Trophoblast cell (in vitro differentiated cells and primary cell): ENCODE measurements at regions not wholly inside any gene's neighbourhood (a gene's known extent, or its start where the extent isn't known, plus 50 kb on each side); places are given as distances from the start of the nearest gene placed in this dataset.

Experiments
- DNase-seq, 2 donors: peaks; one replicate each; pipeline ENCODE4 v3.0.0-alpha.2; 2016
- H2AFZ ChIP-seq: 2 replicates; pipeline ENCODE4 v1.6.1; 2013; ENCODE audit warnings: low read length, moderate library complexity, mild to moderate bottlenecking; ENCODE audit not compliant: insufficient read depth, poor library complexity
- H2AK5ac ChIP-seq: 2 replicates; pipeline ENCODE4 v1.6.1; 2013; ENCODE audit warnings: mild to moderate bottlenecking, low read length
- H2BK120ac ChIP-seq: 2 replicates; pipeline ENCODE4 v1.6.1; 2013; ENCODE audit warnings: low read length, mild to moderate bottlenecking, moderate library complexity; ENCODE audit not compliant: insufficient read depth, poor library complexity
- H2BK12ac ChIP-seq: 2 replicates; pipeline ENCODE4 v1.6.1; 2013; ENCODE audit warnings: mild to moderate bottlenecking, low read length, moderate library complexity
- H2BK5ac ChIP-seq: 2 replicates; pipeline ENCODE4 v1.6.1; 2013; ENCODE audit warnings: low read length, low read depth, moderate library complexity, mild to moderate bottlenecking; ENCODE audit not compliant: poor library complexity
- H3K14ac ChIP-seq: 2 replicates; pipeline ENCODE4 v1.6.1; 2013; ENCODE audit warnings: mild to moderate bottlenecking, low read length
- H3K18ac ChIP-seq: 2 replicates; pipeline ENCODE4 v1.6.1; 2013; ENCODE audit warnings: mild to moderate bottlenecking, low read length
- H3K23ac ChIP-seq: 2 replicates; pipeline ENCODE4 v1.6.1; 2013; ENCODE audit warnings: low read length
- H3K27ac ChIP-seq: 2 replicates; pipeline ENCODE4 v1.5.1; 2013; ENCODE audit warnings: low read depth, mild to moderate bottlenecking, inconsistent platforms, low read length, moderate library complexity
- H3K27me3 ChIP-seq: 2 replicates; pipeline ENCODE4 v1.6.1; 2013; ENCODE audit warnings: inconsistent platforms, mild to moderate bottlenecking, low read length, moderate library complexity; ENCODE audit not compliant: insufficient read depth
- H3K36me3 ChIP-seq, 2 experiments: 1 replicate in 1 of 2; 2 replicates in 1 of 2; pipeline ENCODE4 v1.6.1; 2013; ENCODE audit warnings: low read length in 2 of 2, mild to moderate bottlenecking in 2 of 2, moderate library complexity in 1 of 2; ENCODE audit not compliant: insufficient read depth in 2 of 2, control insufficient read depth in 1 of 2
- H3K4ac ChIP-seq: 2 replicates; pipeline ENCODE4 v1.6.1; 2013; ENCODE audit warnings: low read depth, mild to moderate bottlenecking, low read length, moderate library complexity
- H3K4me1 ChIP-seq, 2 experiments: 1 replicate in 1 of 2; 2 replicates in 1 of 2; pipeline ENCODE4 v1.6.1; 2013; ENCODE audit warnings: low read length in 2 of 2, mild to moderate bottlenecking in 2 of 2, moderate library complexity in 1 of 2; ENCODE audit not compliant: insufficient read depth in 2 of 2, control insufficient read depth in 1 of 2
- H3K4me2 ChIP-seq: 2 replicates; pipeline ENCODE4 v1.6.1; 2013; ENCODE audit warnings: inconsistent platforms, mild to moderate bottlenecking, low read length, moderate library complexity
- H3K4me3 ChIP-seq: 2 replicates; pipeline ENCODE4 v1.5.1; 2013; ENCODE audit warnings: mild to moderate bottlenecking, low read depth, low read length, inconsistent platforms
- H3K79me1 ChIP-seq: one replicate; pipeline ENCODE4 v1.6.1; 2013; ENCODE audit warnings: low read length
- H3K79me2 ChIP-seq: 2 replicates; pipeline ENCODE4 v1.6.1; 2013; ENCODE audit warnings: low read length, mild to moderate bottlenecking; ENCODE audit not compliant: control insufficient read depth, insufficient read depth, poor library complexity
- H3K9ac ChIP-seq: 2 replicates; pipeline ENCODE4 v1.6.1; 2013; ENCODE audit warnings: mild to moderate bottlenecking, low read length
- H3K9me3 ChIP-seq: 2 replicates; pipeline ENCODE4 v1.6.1; 2013; ENCODE audit warnings: low read depth, mild to moderate bottlenecking, control low read depth, inconsistent platforms, low read length; ENCODE audit not compliant: insufficient read depth
- H4K12ac ChIP-seq: 2 replicates; pipeline ENCODE4 v1.6.1; 2013; ENCODE audit warnings: low read depth, mild to moderate bottlenecking, low read length, moderate library complexity
- H4K8ac ChIP-seq: 2 replicates; pipeline ENCODE4 v1.6.1; 2013; ENCODE audit warnings: low read depth, mild to moderate bottlenecking, low read length, moderate library complexity
- H4K91ac ChIP-seq: one replicate; pipeline ENCODE4 v1.6.1; 2013; ENCODE audit warnings: low read depth, mild to moderate bottlenecking, low read length, moderate library complexity
- WGBS: extraction: QIAGEN DNeasy Blood & Tissue Kit; methylation state at CpG from one replicate; pipeline ENCODE4 v1.1.7; 2013; ENCODE audit warnings: missing lambda C conversion rate; ENCODE audit not compliant: insufficient read length, insufficient coverage; ENCODE audit errors: extremely low coverage; 5-methylcytosine and 5-hydroxymethylcytosine counted together

DNA sequence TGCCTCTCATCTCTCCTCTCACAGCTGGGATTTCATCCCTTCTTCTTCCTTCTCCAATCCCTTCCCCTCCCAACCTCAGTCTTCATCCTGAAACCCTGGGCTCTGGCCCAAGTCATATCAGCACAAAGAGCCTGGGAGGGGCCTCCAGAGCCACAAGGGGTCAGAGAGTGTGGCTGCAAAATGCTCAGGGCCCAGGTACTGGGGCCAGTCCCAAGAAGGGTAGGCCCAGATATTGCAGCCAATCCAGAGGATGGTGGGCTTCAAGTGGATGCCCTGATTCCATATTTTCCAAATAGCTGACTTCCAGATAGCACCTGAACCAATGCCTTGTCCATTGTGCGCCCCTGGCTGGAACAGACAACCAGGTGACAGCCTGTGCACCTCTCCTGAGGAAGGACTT, 193.9 kb downstream of the MED10 start:
- no peak overlapping the region for H3K23ac ChIP-seq
- H2BK5ac ChIP-seq, result no peak overlapping the region
- H2AK5ac ChIP-seq, result no peak overlapping the region
- H3K79me2 ChIP-seq, result no peaks in the 10 kb centered on the region
- no peak overlapping the region for H3K18ac ChIP-seq
- H3K27ac ChIP-seq, result no peak overlapping the region
- DNase-seq, result no peak
- H4K91ac ChIP-seq, result no peak overlapping the region
- H3K4me3 ChIP-seq, result no peak overlapping the region
- H2BK12ac ChIP-seq, result no peak overlapping the region
- H3K4me1 ChIP-seq, result no peaks in the 10 kb centered on the region
- no peak overlapping the region for H2BK120ac ChIP-seq
- no peak overlapping the region for H4K12ac ChIP-seq
- no peaks in the 10 kb centered on the region for H3K79me1 ChIP-seq
- H3K9ac ChIP-seq, result no peak overlapping the region
- H3K9me3 ChIP-seq, result peaks cover 5% of the 10 kb centered on the region
- no peaks in the 10 kb centered on the region for H3K36me3 ChIP-seq
- H3K4ac ChIP-seq, result no peak overlapping the region
- H4K8ac ChIP-seq, result no peak overlapping the region
- H2AFZ ChIP-seq, result no peak overlapping the region
- H3K4me2 ChIP-seq, result no peak overlapping the region
- no peaks in the 10 kb centered on the region for H3K27me3 ChIP-seq
- no CpG with 5 or more reads among the region's 1 CpG for WGBS
- H3K14ac ChIP-seq, result no peak overlapping the region

GRCh38 chr5:6183391-6184390, 194.7 kb downstream of the MED10 start:
- Histone ChIP-seq H3K23ac (no peak overlapping the region), H3K9ac (no peak overlapping the region), H3K4ac (no peak overlapping the region), H2BK12ac (no peak overlapping the region), H3K36me3 (no peaks in the 10 kb centered on the region), H3K4me2 (no peak overlapping the region), H3K27ac (no peak overlapping the region), H3K4me1 (no peaks in the 10 kb centered on the region), H2AK5ac (no peak overlapping the region), H3K4me3 (no peak overlapping the region), H4K12ac (no peak overlapping the region), H3K9me3 (peaks cover 5% of the 10 kb centered on the region), H2BK120ac (no peak overlapping the region), H3K79me1 (no peaks in the 10 kb centered on the region), H3K18ac (no peak overlapping the region), H3K14ac (no peak overlapping the region), H4K8ac (no peak overlapping the region), H2AFZ (no peak overlapping the region), H3K79me2 (no peaks in the 10 kb centered on the region), H3K27me3 (no peaks in the 10 kb centered on the region), H4K91ac (no peak overlapping the region), H2BK5ac (no peak overlapping the region)
- no peak for DNase-seq
- no CpG with 5 or more reads among the region's 17 CpGs for WGBS

DNA sequence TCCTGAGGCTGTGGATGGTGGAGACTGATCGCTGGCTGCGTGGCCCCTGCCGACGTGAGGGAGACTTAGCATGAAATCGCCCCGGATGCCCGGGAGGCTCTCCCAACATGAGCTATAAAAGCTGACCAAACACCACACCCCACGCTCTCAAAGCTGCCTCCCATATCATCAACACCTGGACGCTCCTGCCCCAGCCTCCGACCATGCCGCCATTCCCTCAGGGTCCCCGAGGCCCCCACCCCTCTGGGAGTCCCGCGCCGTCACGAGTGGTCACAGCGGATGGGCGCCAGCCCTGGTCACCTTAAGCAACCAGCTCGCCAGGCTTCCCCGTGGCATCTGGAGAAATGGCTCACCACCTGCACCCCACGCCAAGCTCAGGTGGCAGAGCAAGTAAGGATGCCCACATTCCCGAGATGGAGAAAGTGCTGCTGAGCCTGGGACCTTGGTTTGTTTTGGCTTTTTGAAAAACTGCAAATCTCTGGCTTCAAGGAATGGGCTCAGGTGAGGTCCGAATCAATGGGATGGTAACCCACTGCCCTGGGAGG, 196.0 kb downstream of the MED10 start:
- Histone ChIP-seq H3K79me1 (no peaks in the 10 kb centered on the region), H3K14ac (no peak overlapping the region), H3K27me3 (no peaks in the 10 kb centered on the region), H3K9ac (no peak overlapping the region), H2AFZ (no peak overlapping the region), H3K18ac (no peak overlapping the region), H3K4me1 (no peaks in the 10 kb centered on the region), H4K8ac (no peak overlapping the region), H3K79me2 (no peaks in the 10 kb centered on the region), H2BK5ac (no peak overlapping the region), H3K27ac (no peak overlapping the region), H3K4me3 (no peak overlapping the region), H4K91ac (no peak overlapping the region), H3K9me3 (peaks cover 5% of the 10 kb centered on the region), H2AK5ac (no peak overlapping the region), H3K4ac (no peak overlapping the region), H3K23ac (no peak overlapping the region), H3K36me3 (no peaks in the 10 kb centered on the region), H2BK120ac (no peak overlapping the region), H3K4me2 (no peak overlapping the region), H4K12ac (no peak overlapping the region), H2BK12ac (no peak overlapping the region)
- no CpG with 5 or more reads among the region's 23 CpGs for WGBS
- no peak for DNase-seq

GRCh38 chr5:6181871-6182270, 196.5 kb downstream of the MED10 start:
- Histone ChIP-seq H3K9ac (no peak overlapping the region), H3K27me3 (no peaks in the 10 kb centered on the region), H3K14ac (no peak overlapping the region), H4K12ac (no peak overlapping the region), H3K4me2 (no peak overlapping the region), H3K23ac (no peak overlapping the region), H3K79me2 (no peaks in the 10 kb centered on the region), H3K18ac (no peak overlapping the region), H3K79me1 (no peaks in the 10 kb centered on the region), H3K27ac (no peak overlapping the region), H3K36me3 (no peaks in the 10 kb centered on the region), H2BK12ac (no peak overlapping the region), H2AFZ (no peak overlapping the region), H2BK5ac (no peak overlapping the region), H4K91ac (no peak overlapping the region), H3K4ac (no peak overlapping the region), H2AK5ac (no peak overlapping the region), H3K4me1 (no peaks in the 10 kb centered on the region), H3K4me3 (no peak overlapping the region), H2BK120ac (no peak overlapping the region), H4K8ac (no peak overlapping the region), H3K9me3 (peaks cover 5% of the 10 kb centered on the region)
- no CpG with 5 or more reads among the region's 15 CpGs for WGBS
- DNase-seq, result no peak
